CD14-positive monocyte (primary cell): ENCODE measurements at regions not wholly inside any gene's neighbourhood (a gene's known extent, or its start where the extent isn't known, plus 50 kb on each side); places are given as distances from the start of the nearest gene placed in this dataset.

ENCODE experiments used
- DNase-seq, 3 donors: peaks; one replicate each; pipeline ENCODE4 v3.0.0-alpha.2; 2011 to 2022
- H2AFZ ChIP-seq: 2 replicates; pipeline ENCODE4 v1.6.0; 2012; ENCODE audit warnings: mild to moderate bottlenecking, low read depth, low read length, inconsistent platforms; ENCODE audit not compliant: insufficient read depth, poor library complexity, severe bottlenecking
- H3K27ac ChIP-seq, 2 donors: 1 replicate in 1 of 2; 2 replicates in 1 of 2; pipeline ENCODE4 v1.5.1; 2012 to 2013; ENCODE audit warnings: low read length in 2 of 2, control low read depth in 1 of 2, inconsistent platforms in 1 of 2, low read depth in 1 of 2, mild to moderate bottlenecking in 1 of 2
- H3K27me3 ChIP-seq, 2 donors: one replicate each; pipeline versions ENCODE4 v1.6.0 to v1.6.1; 2011 to 2013; ENCODE audit warnings: low read length in 2 of 2; ENCODE audit not compliant: control insufficient read depth in 2 of 2, insufficient read depth in 2 of 2
- H3K36me3 ChIP-seq, 2 donors: replicated peaks in 1 of 2; 1 replicate in 1 of 2; 2 replicates in 1 of 2; pipeline versions ENCODE4 v1.5.1 to v1.6.1; 2012 to 2013; ENCODE audit warnings: low read length in 2 of 2, control low read depth in 1 of 2, inconsistent platforms in 1 of 2, mild to moderate bottlenecking in 1 of 2; ENCODE audit not compliant: insufficient read depth in 2 of 2, control insufficient read depth in 1 of 2
- H3K4me1 ChIP-seq, 2 donors: 1 replicate in 1 of 2; 2 replicates in 1 of 2; pipeline versions ENCODE4 v1.5.1 to v1.6.1; 2012 to 2013; ENCODE audit warnings: low read length in 2 of 2, control low read depth in 1 of 2, inconsistent platforms in 1 of 2, mild to moderate bottlenecking in 1 of 2, moderate library complexity in 1 of 2; ENCODE audit not compliant: insufficient read depth in 2 of 2, control insufficient read depth in 1 of 2
- H3K4me2 ChIP-seq: replicated peaks from 2 replicates; pipeline ENCODE3; 2012; ENCODE audit warnings: low read length, moderate library complexity, mild to moderate bottlenecking; ENCODE audit not compliant: poor library complexity, severe bottlenecking; ENCODE audit errors: extremely low read depth
- H3K4me3 ChIP-seq, 3 experiments: fragments of 200-600 bp in 1 of 3; sonication (generic) in 1 of 3; replicated peaks in 1 of 3; 1 replicate in 2 of 3; 2 replicates in 1 of 3; pipeline ENCODE4 v1.5.1; 2011 to 2013; ENCODE audit warnings: low read length in 3 of 3, mild to moderate bottlenecking in 3 of 3, control low read depth in 2 of 3, low read depth in 2 of 3, inconsistent platforms in 1 of 3, moderate library complexity in 1 of 3
- H3K79me2 ChIP-seq: 2 replicates; pipeline ENCODE4 v1.6.0; 2012; ENCODE audit warnings: mild to moderate bottlenecking, control low read depth, inconsistent platforms, low read length, moderate library complexity; ENCODE audit not compliant: insufficient read depth
- H3K9ac ChIP-seq: 2 replicates; pipeline ENCODE4 v1.6.0; 2017; ENCODE audit warnings: low read length, mild to moderate bottlenecking; ENCODE audit not compliant: insufficient read depth, poor library complexity, severe bottlenecking
- H3K9me3 ChIP-seq, 2 donors: replicated peaks in 1 of 2; 1 replicate in 1 of 2; 2 replicates in 1 of 2; pipeline versions ENCODE4 v1.5.1 to v1.6.1; 2012 to 2013; ENCODE audit warnings: low read length in 2 of 2, control low read depth in 1 of 2; ENCODE audit not compliant: control insufficient read depth in 1 of 2, insufficient read depth in 1 of 2
- H4K20me1 ChIP-seq: 2 replicates; pipeline ENCODE4 v1.6.0; 2012; ENCODE audit warnings: mild to moderate bottlenecking, low read length, control low read depth, moderate library complexity; ENCODE audit not compliant: insufficient read depth
- H3K27ac Mint-ChIP-seq, 7 donors: one replicate each; pipeline ENCODE4 v1.8.0; 2020; ENCODE audit warnings: mild to moderate bottlenecking in 7 of 7, mixed read lengths in 7 of 7, moderate library complexity in 6 of 7, inconsistent platforms in 2 of 7
- H3K27me3 Mint-ChIP-seq, 3 donors: one replicate each; pipeline ENCODE4 v1.8.0; 2021 to 2022; ENCODE audit warnings: low read depth in 3 of 3, mild to moderate bottlenecking in 3 of 3, mixed read lengths in 3 of 3, moderate library complexity in 3 of 3, inconsistent platforms in 1 of 3
- H3K36me3 Mint-ChIP-seq, 2 donors: one replicate each; pipeline ENCODE4 v1.8.0; 2020; ENCODE audit warnings: mixed read lengths in 2 of 2, inconsistent platforms in 1 of 2, mild to moderate bottlenecking in 1 of 2
- H3K4me1 Mint-ChIP-seq: one replicate; pipeline ENCODE4 v1.8.0; 2020; ENCODE audit warnings: mild to moderate bottlenecking, mixed read lengths
- H3K4me3 Mint-ChIP-seq, 2 donors: one replicate each; pipeline ENCODE4 v1.8.0; 2020; ENCODE audit warnings: mild to moderate bottlenecking in 2 of 2, mixed read lengths in 2 of 2, moderate library complexity in 1 of 2
- H3K9me3 Mint-ChIP-seq, 7 donors: one replicate each; pipeline ENCODE4 v1.8.0; 2020 to 2022; ENCODE audit warnings: mixed read lengths in 7 of 7, mild to moderate bottlenecking in 6 of 7, moderate library complexity in 6 of 7, inconsistent platforms in 2 of 7
- WGBS: methylation state at CpG from one replicate; pipeline ENCODE4 v1.1.5; 2013; ENCODE audit warnings: missing lambda C conversion rate; ENCODE audit not compliant: insufficient coverage; 5-methylcytosine and 5-hydroxymethylcytosine counted together
- intact Hi-C, 2 donors: fragments of 100-400 bp; cut with micrococcal nuclease; formaldehyde crosslinking; loops; one replicate each; pipeline versions ENCODE4 v1.15.0 to v1.15.1; 2023
- TF ChIP-seq, protein P1 (sequence below): fragments of 200-600 bp; IDR thresholded peaks from one replicate; pipeline ENCODE4 v1.8.0; 2022; ENCODE audit warnings: antibody characterized with exemption, mild to moderate bottlenecking

DNA sequence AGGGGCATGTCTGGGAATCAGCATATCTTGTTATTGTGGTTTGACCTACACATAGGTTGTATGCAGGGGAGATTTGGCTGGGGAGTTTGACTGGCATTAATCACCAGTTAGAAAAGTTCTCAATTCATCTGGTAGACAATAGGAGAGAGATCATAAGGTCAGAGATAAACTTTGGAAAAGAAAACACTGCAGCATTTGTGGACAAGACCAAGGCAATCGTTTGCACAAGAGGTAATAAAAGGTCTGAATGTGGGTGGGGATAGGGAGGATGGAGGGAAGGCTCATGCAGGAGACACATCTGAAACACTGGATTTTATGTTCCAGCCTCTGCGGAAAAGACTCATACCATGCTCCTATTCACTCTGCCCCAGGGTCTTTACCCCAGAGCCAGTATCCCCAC is 136.9 kb downstream of the MAIP1 start:
- Mint-ChIP-seq H3K9me3 (peaks cover 0 to 3% (median 2%) of the 10 kb centered on the region in 7 donors), H3K36me3 (no peaks in the 10 kb centered on the region), H3K27me3 (peaks cover 1 to 6% (median 2%) of the 10 kb centered on the region in 3 donors), H3K4me3 (no peak overlapping the region), H3K27ac (no peak overlapping the region), H3K4me1 (no peaks in the 10 kb centered on the region)
- 80% methylated on average over 1 of the region's 2 CpGs for WGBS
- Histone ChIP-seq H3K9ac (no peak overlapping the region), H3K4me2 (no peak overlapping the region), H4K20me1 (no peaks in the 10 kb centered on the region), H3K79me2 (no peaks in the 10 kb centered on the region), H3K36me3 (no peaks in the 10 kb centered on the region), H3K27ac (no peak overlapping the region), H3K9me3 (no peaks in the 10 kb centered on the region), H3K4me1 (no peaks in the 10 kb centered on the region), H3K4me3 (no peak overlapping the region), H3K27me3 (no peaks in the 10 kb centered on the region), H2AFZ (no peak overlapping the region)
- TF ChIP-seq, protein P1, sequence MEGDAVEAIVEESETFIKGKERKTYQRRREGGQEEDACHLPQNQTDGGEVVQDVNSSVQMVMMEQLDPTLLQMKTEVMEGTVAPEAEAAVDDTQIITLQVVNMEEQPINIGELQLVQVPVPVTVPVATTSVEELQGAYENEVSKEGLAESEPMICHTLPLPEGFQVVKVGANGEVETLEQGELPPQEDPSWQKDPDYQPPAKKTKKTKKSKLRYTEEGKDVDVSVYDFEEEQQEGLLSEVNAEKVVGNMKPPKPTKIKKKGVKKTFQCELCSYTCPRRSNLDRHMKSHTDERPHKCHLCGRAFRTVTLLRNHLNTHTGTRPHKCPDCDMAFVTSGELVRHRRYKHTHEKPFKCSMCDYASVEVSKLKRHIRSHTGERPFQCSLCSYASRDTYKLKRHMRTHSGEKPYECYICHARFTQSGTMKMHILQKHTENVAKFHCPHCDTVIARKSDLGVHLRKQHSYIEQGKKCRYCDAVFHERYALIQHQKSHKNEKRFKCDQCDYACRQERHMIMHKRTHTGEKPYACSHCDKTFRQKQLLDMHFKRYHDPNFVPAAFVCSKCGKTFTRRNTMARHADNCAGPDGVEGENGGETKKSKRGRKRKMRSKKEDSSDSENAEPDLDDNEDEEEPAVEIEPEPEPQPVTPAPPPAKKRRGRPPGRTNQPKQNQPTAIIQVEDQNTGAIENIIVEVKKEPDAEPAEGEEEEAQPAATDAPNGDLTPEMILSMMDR, result no peak
- DNase-seq, result no peak
- intact Hi-C loops, result no loop called here

DNA sequence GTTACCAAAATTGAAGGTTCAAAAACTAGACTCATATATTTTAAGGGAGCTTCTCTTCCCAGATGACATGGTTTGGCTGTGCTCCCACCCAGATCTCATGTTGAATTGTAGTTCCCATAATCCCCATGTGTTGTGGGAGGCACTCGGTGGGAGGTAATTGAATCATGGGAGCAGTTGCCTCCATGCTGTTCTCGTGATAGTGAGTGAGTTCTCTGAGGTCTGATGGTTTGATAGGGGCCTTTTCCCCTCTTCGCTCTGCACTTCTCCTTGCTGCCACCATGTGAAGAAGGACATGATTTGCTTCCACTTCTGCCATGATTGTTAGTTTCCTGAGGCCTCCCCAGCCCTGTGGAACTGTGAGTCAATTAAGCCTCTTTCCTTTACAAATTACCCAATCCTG is 140.1 kb downstream of the MAIP1 start:
- TF ChIP-seq, protein P1, result no peak
- H3K27me3 ChIP-seq, result no peaks in the 10 kb centered on the region
- Mint-ChIP-seq H3K4me1 (no peaks in the 10 kb centered on the region), H3K27ac (no peak overlapping the region), H3K4me3 (no peak overlapping the region), H3K36me3 (no peaks in the 10 kb centered on the region), H3K27me3 (peaks cover 0 to 9% (median 1%) of the 10 kb centered on the region in 3 donors), H3K9me3 (peaks cover 0 to 3% (median 2%) of the 10 kb centered on the region in 7 donors)
- DNase-seq, result no peak
- H3K27ac ChIP-seq, result no peak overlapping the region
- no peaks in the 10 kb centered on the region for H3K9me3 ChIP-seq
- no peak overlapping the region for H3K4me3 ChIP-seq
- no peaks in the 10 kb centered on the region for H3K4me1 ChIP-seq
- no peak overlapping the region for H3K9ac ChIP-seq
- WGBS, result no CpG with 5 or more reads among the region's 3 CpGs
- H3K4me2 ChIP-seq, result no peak overlapping the region
- H3K79me2 ChIP-seq, result no peaks in the 10 kb centered on the region
- intact Hi-C loops, result no loop called here
- no peak overlapping the region for H2AFZ ChIP-seq
- no peaks in the 10 kb centered on the region for H3K36me3 ChIP-seq
- no peaks in the 10 kb centered on the region for H4K20me1 ChIP-seq
